ENCODE measurements at regions not wholly inside any gene's neighbourhood (a gene's known extent, or its start where the extent isn't known, plus 50 kb on each side); places are given as distances from the start of the nearest gene placed in this dataset.

DNA sequence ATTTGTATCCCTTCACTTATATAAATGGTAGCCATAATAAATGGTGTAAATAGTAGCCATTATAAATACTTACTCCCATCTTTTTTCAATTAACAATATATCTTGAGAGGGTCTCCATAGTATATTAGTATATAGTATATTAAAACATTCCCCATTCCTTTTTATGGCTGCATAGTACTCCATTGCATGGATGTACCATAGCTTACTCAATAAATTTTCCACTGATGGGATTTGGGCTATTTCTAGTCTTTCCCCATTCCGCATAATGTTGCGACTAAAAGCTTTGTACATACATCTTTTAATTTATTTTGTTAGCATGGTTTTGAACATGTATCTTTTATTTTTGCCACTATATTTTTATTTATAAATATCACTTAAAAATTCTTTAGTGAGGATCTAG is 366.3 kb downstream of the IL20RB start:
- WGBS, 2 donors: 99% methylated on average over 2 of the region's 2 CpGs
- no peaks in the 10 kb centered on the region for H3K36me3 ChIP-seq (ENCODE audit: control insufficient read depth in 4 of 4, insufficient read depth in 4 of 4, low read length in 4 of 4)
- H3K9me3 ChIP-seq (ENCODE audit: control insufficient read depth in 4 of 4, insufficient read depth in 3 of 4, low read length in 3 of 4): peaks cover 0 to 7% (median 0%) of the 10 kb centered on the region in 4 donors
- no peaks in the 10 kb centered on the region for H3K27me3 ChIP-seq (ENCODE audit: control insufficient read depth in 3 of 3, insufficient read depth in 3 of 3, low read length in 2 of 3)
- no peak overlapping the region for H3K27ac ChIP-seq (ENCODE audit: low read depth in 1 of 2, low read length in 1 of 2)
- ATAC-seq (ENCODE audit: insufficient read depth, low FRiP score): no peak
- no peak for DNase-seq
- no peaks in the 10 kb centered on the region for H3K4me1 ChIP-seq (ENCODE audit: control insufficient read depth in 5 of 5, insufficient read depth in 5 of 5, low read length in 5 of 5)
- no peak overlapping the region for H3K9ac ChIP-seq (ENCODE audit: insufficient read depth in 1 of 2, low read length in 2 of 2)
- H3K4me3 ChIP-seq: no peak overlapping the region
- TF ChIP-seq, protein P1, sequence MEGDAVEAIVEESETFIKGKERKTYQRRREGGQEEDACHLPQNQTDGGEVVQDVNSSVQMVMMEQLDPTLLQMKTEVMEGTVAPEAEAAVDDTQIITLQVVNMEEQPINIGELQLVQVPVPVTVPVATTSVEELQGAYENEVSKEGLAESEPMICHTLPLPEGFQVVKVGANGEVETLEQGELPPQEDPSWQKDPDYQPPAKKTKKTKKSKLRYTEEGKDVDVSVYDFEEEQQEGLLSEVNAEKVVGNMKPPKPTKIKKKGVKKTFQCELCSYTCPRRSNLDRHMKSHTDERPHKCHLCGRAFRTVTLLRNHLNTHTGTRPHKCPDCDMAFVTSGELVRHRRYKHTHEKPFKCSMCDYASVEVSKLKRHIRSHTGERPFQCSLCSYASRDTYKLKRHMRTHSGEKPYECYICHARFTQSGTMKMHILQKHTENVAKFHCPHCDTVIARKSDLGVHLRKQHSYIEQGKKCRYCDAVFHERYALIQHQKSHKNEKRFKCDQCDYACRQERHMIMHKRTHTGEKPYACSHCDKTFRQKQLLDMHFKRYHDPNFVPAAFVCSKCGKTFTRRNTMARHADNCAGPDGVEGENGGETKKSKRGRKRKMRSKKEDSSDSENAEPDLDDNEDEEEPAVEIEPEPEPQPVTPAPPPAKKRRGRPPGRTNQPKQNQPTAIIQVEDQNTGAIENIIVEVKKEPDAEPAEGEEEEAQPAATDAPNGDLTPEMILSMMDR (IDR thresholded peaks at IDR 0.05; ENCODE audit: control extremely low read depth, extremely low read depth): no peak

DNA sequence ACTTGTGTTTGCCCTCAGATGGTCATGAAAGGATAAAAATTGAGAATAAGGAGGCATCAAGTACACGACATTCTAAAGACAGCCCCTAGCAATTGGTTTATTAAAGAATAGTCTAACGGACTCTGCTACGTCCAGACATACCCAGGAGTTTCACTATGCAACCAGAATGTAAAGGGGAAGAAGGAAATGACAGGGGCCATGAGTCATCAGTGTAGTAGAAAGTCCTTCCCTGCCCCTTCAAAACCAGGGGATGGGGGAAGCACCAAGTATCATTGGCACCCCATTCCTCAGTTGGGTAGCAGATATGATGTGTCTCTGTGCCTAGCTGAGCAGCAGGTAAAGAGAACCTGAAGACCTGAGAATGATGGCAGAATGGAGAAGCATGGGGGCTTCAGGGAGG is 367.4 kb downstream of the IL20RB start:
- DNase-seq: no peak
- TF ChIP-seq, protein P1 (IDR thresholded peaks at IDR 0.05; ENCODE audit: control extremely low read depth, extremely low read depth): no peak
- peaks cover 0 to 5% (median 0%) of the 10 kb centered on the region in 4 donors for H3K9me3 ChIP-seq (ENCODE audit: control insufficient read depth in 4 of 4, insufficient read depth in 3 of 4, low read length in 3 of 4)
- no peak overlapping the region for H3K4me3 ChIP-seq
- H3K27me3 ChIP-seq (ENCODE audit: control insufficient read depth in 3 of 3, insufficient read depth in 3 of 3, low read length in 2 of 3): no peaks in the 10 kb centered on the region
- no peak overlapping the region for H3K9ac ChIP-seq (ENCODE audit: insufficient read depth in 1 of 2, low read length in 2 of 2)
- ATAC-seq (ENCODE audit: insufficient read depth, low FRiP score): no peak
- H3K27ac ChIP-seq (ENCODE audit: low read depth in 1 of 2, low read length in 1 of 2): no peak overlapping the region
- no peaks in the 10 kb centered on the region for H3K4me1 ChIP-seq (ENCODE audit: control insufficient read depth in 5 of 5, insufficient read depth in 5 of 5, low read length in 5 of 5)
- H3K36me3 ChIP-seq (ENCODE audit: control insufficient read depth in 4 of 4, insufficient read depth in 4 of 4, low read length in 4 of 4): no peaks in the 10 kb centered on the region
- 79 to 89% methylated on average over 3 of the region's 3 CpGs for WGBS, 2 donors

DNA sequence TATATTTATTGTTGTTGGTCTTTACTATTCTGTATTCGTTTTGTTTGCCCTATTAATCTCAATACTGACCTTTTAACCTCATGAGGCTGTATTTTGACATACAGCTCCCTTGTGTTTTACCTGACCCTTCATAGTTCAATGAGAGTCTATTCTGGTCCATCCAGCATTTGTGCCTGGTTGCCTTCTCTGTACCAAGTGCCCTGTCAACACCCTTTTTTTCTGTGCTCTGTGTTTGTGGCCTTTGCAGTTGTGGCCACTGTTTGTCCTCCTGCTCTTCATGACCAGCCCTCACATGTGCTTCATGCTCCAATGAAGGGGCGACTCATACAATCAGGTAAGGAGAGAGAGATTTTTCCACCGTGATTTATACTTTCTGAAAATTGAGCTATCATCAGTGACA is 368.2 kb downstream of the IL20RB start:
- H3K9me3 ChIP-seq (ENCODE audit: control insufficient read depth in 4 of 4, insufficient read depth in 3 of 4, low read length in 3 of 4): peaks cover 0 to 5% (median 0%) of the 10 kb centered on the region in 4 donors
- H3K4me1 ChIP-seq (ENCODE audit: control insufficient read depth in 5 of 5, insufficient read depth in 5 of 5, low read length in 5 of 5): no peaks in the 10 kb centered on the region
- TF ChIP-seq, protein P1 (IDR thresholded peaks at IDR 0.05; ENCODE audit: control extremely low read depth, extremely low read depth): no peak
- H3K27me3 ChIP-seq (ENCODE audit: control insufficient read depth in 3 of 3, insufficient read depth in 3 of 3, low read length in 2 of 3): no peaks in the 10 kb centered on the region
- H3K36me3 ChIP-seq (ENCODE audit: control insufficient read depth in 4 of 4, insufficient read depth in 4 of 4, low read length in 4 of 4): no peaks in the 10 kb centered on the region
- DNase-seq: no peak
- H3K4me3 ChIP-seq: no peak overlapping the region
- no peak for ATAC-seq (ENCODE audit: insufficient read depth, low FRiP score)
- H3K27ac ChIP-seq (ENCODE audit: low read depth in 1 of 2, low read length in 1 of 2): no peak overlapping the region
- no peak overlapping the region for H3K9ac ChIP-seq (ENCODE audit: insufficient read depth in 1 of 2, low read length in 2 of 2)
- WGBS, 2 donors: 65 to 77% methylated on average over 3 of the region's 3 CpGs

DNA sequence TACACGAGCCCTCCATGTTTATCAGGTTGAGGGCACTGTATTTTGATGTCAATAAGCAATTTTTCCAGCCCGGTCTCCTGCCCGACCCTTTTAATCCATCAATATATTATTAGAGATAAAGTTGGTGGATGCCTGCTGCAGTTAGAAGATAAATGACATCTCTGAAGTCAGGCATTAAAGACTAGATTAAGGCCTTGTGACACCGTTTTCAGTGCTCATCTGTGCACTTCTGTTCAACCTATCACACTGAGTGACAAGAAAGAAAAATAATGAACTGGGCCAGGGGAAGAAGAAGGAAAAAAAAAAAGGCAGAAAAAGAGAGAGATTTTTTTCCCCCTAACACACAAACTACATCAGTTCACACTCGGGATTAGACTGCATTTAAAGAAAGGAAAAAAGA is 371.8 kb downstream of the IL20RB start:
- TF ChIP-seq, protein P1 (IDR thresholded peaks at IDR 0.05; ENCODE audit: control extremely low read depth, extremely low read depth): no peak
- DNase-seq (no peak), ATAC-seq (ENCODE audit: insufficient read depth, low FRiP score) (no peak)
- 53 to 73% methylated on average over 5 of the region's 5 CpGs for WGBS, 2 donors
- Histone ChIP-seq H3K4me3 (no peak overlapping the region), H3K27me3 (ENCODE audit: control insufficient read depth in 3 of 3, insufficient read depth in 3 of 3, low read length in 2 of 3) (no peaks in the 10 kb centered on the region), H3K9me3 (ENCODE audit: control insufficient read depth in 4 of 4, insufficient read depth in 3 of 4, low read length in 3 of 4) (peaks cover 0 to 6% (median 0%) of the 10 kb centered on the region in 4 donors), H3K9ac (ENCODE audit: insufficient read depth in 1 of 2, low read length in 2 of 2) (no peak overlapping the region), H3K4me1 (ENCODE audit: control insufficient read depth in 5 of 5, insufficient read depth in 5 of 5, low read length in 5 of 5) (no peaks in the 10 kb centered on the region), H3K27ac (ENCODE audit: low read depth in 1 of 2, low read length in 1 of 2) (no peak overlapping the region), H3K36me3 (ENCODE audit: control insufficient read depth in 4 of 4, insufficient read depth in 4 of 4, low read length in 4 of 4) (no peaks in the 10 kb centered on the region)

All from lung (tissue), 11 donors.